DMS 273 (cell line): ENCODE measurements at regions not wholly inside any gene's neighbourhood (a gene's known extent, or its start where the extent isn't known, plus 50 kb on each side); places are given as distances from the start of the nearest gene placed in this dataset.

ENCODE experiments used
- DNase-seq: peaks from one replicate; lab custom pipeline; 2025; ENCODE audit not compliant: unreplicated experiment; lab: John Stamatoyannopoulos, UW

DNA sequence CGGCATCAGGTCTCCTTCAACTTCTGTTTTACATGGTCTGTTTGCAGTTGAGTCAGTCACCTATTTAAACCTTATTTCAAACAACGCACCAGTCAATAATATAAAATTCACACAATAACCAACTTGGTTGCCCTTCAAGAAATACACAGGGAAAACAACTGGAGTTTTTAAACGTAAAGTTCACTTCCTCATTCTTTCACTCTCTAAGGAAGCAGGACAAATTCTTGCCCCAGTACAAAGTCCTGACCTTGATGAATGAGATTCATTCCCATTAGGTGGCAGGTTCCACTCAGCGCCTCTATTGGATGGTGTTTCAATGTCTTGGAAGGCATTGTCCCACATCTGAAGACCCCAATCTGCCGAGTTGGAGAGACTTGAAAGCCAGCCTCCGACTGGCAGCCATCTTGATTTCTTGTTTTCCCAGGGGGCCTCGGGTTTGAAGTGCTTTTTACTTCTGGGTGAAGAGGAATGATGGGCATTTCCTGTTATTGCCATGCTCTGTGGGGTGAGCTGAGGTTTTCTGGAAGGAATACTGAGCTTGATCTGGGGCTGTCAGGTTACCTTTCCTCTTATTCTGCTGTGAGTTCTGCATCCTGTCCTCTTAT, 105.0 kb downstream of the ACER2 start:
- DNase-seq, result no peak

DNA sequence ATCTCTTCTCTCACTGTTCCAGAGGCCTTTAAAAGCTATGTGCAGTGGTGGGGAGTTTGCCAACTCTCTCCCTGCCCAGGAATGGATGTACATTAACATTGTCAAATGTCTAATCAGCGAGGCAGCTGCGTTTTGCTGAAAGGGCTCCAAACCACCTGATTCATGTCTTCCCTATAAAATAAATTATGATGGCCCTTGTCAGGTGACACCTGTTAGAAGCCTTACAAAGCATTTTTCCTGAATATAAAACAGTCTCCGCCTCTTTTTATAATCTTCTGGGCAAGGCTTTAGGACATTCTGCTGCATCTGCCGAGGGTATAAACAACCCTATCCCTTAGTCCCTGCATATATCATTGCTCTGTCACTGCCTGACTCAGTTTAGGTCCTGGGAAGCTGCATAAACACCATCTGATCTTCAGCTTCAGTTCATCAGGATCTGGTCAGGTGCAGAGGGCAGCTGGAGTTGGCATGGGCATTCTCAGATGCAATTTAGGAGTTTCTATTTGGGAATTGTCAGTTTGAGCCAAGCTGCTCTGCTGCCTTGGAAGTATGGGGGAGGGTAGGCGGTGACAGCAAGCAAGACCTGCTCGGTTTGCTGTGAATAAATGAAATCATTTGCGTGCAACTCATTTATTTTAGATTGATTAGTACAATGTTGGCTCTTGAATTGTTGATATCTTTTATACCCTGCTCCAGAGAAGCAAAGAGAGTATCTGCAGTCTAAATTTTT, 103.5 kb downstream of the ACER2 start:
- peak; percentile 63 for DNase-seq

DNA sequence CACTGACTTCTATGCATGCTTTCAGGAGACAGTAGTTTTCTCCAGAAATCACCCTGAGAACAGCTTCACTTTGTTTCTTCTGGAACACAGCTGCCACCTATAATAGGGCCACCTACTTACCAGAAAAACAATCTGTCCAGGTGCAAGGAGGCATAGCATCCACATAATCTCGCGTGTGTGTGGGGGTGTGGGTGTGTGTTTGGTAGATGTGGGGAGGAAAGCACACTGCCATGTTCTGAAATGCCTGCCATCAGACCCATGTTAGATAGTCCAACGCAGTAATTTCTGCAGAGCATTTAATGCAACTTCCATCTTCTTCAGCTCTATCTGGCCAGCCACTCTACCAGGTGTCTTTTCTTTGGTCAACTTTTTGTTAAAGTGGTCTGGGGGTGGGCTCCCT, 102.9 kb downstream of the ACER2 start:
- DNase-seq, result no peak

DNA sequence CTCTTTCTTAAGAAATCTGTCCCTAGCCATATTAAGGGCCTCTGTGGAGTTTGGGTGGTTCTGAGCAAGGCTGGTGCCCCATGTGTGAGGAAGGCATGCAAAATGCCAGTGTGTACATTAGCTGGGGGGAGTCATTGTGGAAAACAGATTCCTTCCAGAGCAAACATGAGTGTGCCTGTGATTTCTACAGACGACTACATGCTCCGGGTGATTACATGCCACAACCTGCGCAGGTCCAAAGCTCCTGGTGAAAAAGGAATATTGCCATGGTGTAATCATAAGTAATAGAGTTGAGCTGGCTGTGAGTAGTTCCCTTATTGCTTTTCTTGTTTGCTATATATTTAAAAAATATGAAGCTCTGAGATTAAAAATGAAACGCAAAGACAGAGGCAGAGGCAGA, 102.1 kb downstream of the ACER2 start:
- no peak for DNase-seq
